K562 (cell line): ENCODE measurements at regions not wholly inside any gene's neighbourhood (a gene's known extent, or its start where the extent isn't known, plus 50 kb on each side); places are given as distances from the start of the nearest gene placed in this dataset.
"Not testable (repeated sequence)": the region's sequence is repeated elsewhere in the genome, so short reads cannot be mapped to it uniquely, and the experiment has no call there.

ENCODE experiments used
- ATAC-seq: fragments of 200-7000 bp; cut with Tn5 transposase; 3 replicates; pipeline ENCODE4 v1.9.1; 2020; ENCODE audit warnings: moderate library complexity
- BruUV-seq: library from RNA; stranded (reverse); fragments of 400-500 nt; replicated peaks from 2 replicates; lab custom pipeline; 2021; lab: Mats Ljungman, UMichigan
- CTCF ChIA-PET: fragments of 300-600 bp; formaldehyde crosslinking; extraction: SDS; loops from one replicate; lab custom pipeline; 2021; ENCODE audit warnings: low intra/inter-chr PET ratio; lab: Yijun Ruan, JAX
- POLR2A ChIA-PET: fragments of 300-600, 350-650 bp; sonication (Branson Sonifier 250); formaldehyde crosslinking; extraction: SDS; loops from one replicate; lab custom pipeline; 2021; ENCODE audit warnings: antibody characterized with exemption, inconsistent platforms; lab: Yijun Ruan, JAX
- DNase-seq, 4 experiments: peaks; one replicate each; pipeline versions ENCODE4 v3.0.0 to v3.0.0-alpha.2; 2011 to 2018; ENCODE audit warnings: low spot score in 3 of 4, mixed read lengths in 3 of 4; ENCODE audit errors: extremely low read depth in 1 of 4
- FAIRE-seq: peaks from 2 replicates; lab custom pipeline; 2011; peaks lifted over from hg19 to GRCh38; lab: Jason Lieb, UNC
- H2AFZ ChIP-seq: 2 replicates; pipeline ENCODE4 v1.6.0; 2011; ENCODE audit warnings: low read depth, low read length, control low read depth, inconsistent platforms
- H3K27ac ChIP-seq: fragments of 200-600 bp; 3 replicates; pipeline ENCODE4 v1.8.0; 2011; ENCODE audit warnings: low read depth, mild to moderate bottlenecking, control low read depth, inconsistent platforms, low read length, moderate library complexity, mixed read lengths; ENCODE audit errors: extremely low read depth
- H3K27me3 ChIP-seq, 2 experiments: fragments of 300-600 bp in 1 of 2; 2 replicates in 1 of 2; 3 replicates in 1 of 2; pipeline versions ENCODE4 v1.6.0 to v1.8.0; 2011; ENCODE audit warnings: inconsistent platforms in 2 of 2, low read length in 2 of 2, mild to moderate bottlenecking in 1 of 2, mixed read lengths in 1 of 2, moderate library complexity in 1 of 2; ENCODE audit not compliant: control insufficient read depth in 2 of 2, insufficient read depth in 2 of 2
- H3K36me3 ChIP-seq: fragments of 300-600 bp; 3 replicates; pipeline ENCODE4 v1.8.0; 2011; ENCODE audit warnings: mild to moderate bottlenecking, low read length, inconsistent platforms; ENCODE audit not compliant: control insufficient read depth, insufficient read depth
- H3K4me1 ChIP-seq, 2 experiments: fragments of 200-600 bp in 1 of 2; replicated peaks in 1 of 2; 2 replicates in 1 of 2; 3 replicates in 1 of 2; pipeline versions ENCODE4 v1.5.1 to v1.8.0; 2011; ENCODE audit warnings: inconsistent platforms in 2 of 2, low read length in 2 of 2, mild to moderate bottlenecking in 1 of 2, mixed read lengths in 1 of 2, moderate library complexity in 1 of 2; ENCODE audit not compliant: control insufficient read depth in 2 of 2, insufficient read depth in 2 of 2
- H3K4me2 ChIP-seq: 2 replicates; pipeline ENCODE4 v1.6.1; 2011; ENCODE audit warnings: low read length, control low read depth, inconsistent platforms, mixed read lengths; ENCODE audit not compliant: insufficient read depth
- H3K4me3 ChIP-seq: fragments of 200-600 bp; sonication (generic), shearing (Covaris generic); 2 replicates; pipeline ENCODE4 v1.5.1; 2016; ENCODE audit warnings: control low read depth, inconsistent platforms
- H3K79me2 ChIP-seq: fragments of 200-600 bp; 3 replicates; pipeline ENCODE4 v1.8.0; 2011; ENCODE audit warnings: low read length, inconsistent platforms; ENCODE audit not compliant: control insufficient read depth, insufficient read depth
- H3K9ac ChIP-seq, 2 experiments: 2 replicates each; pipeline versions ENCODE4 v1.6.0 to v1.6.1; 2011; ENCODE audit warnings: low read depth in 2 of 2, low read length in 2 of 2, control low read depth in 1 of 2, inconsistent platforms in 1 of 2, mild to moderate bottlenecking in 1 of 2, mixed read lengths in 1 of 2; ENCODE audit not compliant: insufficient read depth in 1 of 2
- H3K9me1 ChIP-seq: one replicate; pipeline ENCODE4 v1.6.0; 2011; ENCODE audit warnings: inconsistent platforms, mild to moderate bottlenecking, low read length, moderate library complexity; ENCODE audit not compliant: control insufficient read depth, insufficient read depth
- H3K9me3 ChIP-seq: replicated peaks from 2 replicates; pipeline ENCODE4 v1.5.1; 2011; ENCODE audit warnings: low read depth, low read length, inconsistent platforms; ENCODE audit not compliant: control insufficient read depth, insufficient read depth
- H4K20me1 ChIP-seq: replicated peaks from 2 replicates; pipeline ENCODE4 v1.6.1; 2011; ENCODE audit warnings: low read length, inconsistent platforms, mixed read lengths; ENCODE audit not compliant: control insufficient read depth, insufficient read depth
- GABPB2 ChIP-seq: fragments of 250-450 bp; sonication (Bioruptor Pico); conservative IDR thresholded peaks from 2 replicates; pipeline ENCODE4 v1.5.1; 2021; ENCODE audit warnings: mild to moderate bottlenecking
- KDM4B ChIP-seq, 2 experiments: fragments of 450-650 bp in 1 of 2; sonication (generic) in 1 of 2; IDR thresholded peaks; 2 replicates each; pipeline ENCODE4 v1.6.1; 2016 to 2017; ENCODE audit warnings: borderline replicate concordance in 2 of 2, antibody characterized with exemption in 1 of 2, low read depth in 1 of 2, mild to moderate bottlenecking in 1 of 2
- KLF13 ChIP-seq: fragments of 450-650 bp; IDR thresholded peaks from 2 replicates; pipeline ENCODE4 v1.6.1; 2016; ENCODE audit warnings: missing genetic modification characterization, low read depth, mild to moderate bottlenecking, missing compliant biosample characterization, moderate library complexity, borderline replicate concordance
- LARP7 ChIP-seq: fragments of 450-650 bp; IDR thresholded peaks from 2 replicates; pipeline ENCODE4 v1.6.1; 2016
- MCM7 ChIP-seq, 2 experiments: fragments of 450-650 bp; IDR thresholded peaks; 2 replicates each; pipeline ENCODE4 v1.6.1; 2016 to 2018
- NBN ChIP-seq: fragments of 450-650 bp; IDR thresholded peaks from 2 replicates; pipeline ENCODE4 v1.6.1; 2016; ENCODE audit warnings: low read depth, mild to moderate bottlenecking
- TEAD1 ChIP-seq, 2 experiments: fragments of 450-650 bp in 1 of 2; sonication (generic) in 1 of 2; formaldehyde crosslinking; IDR thresholded peaks; 2 replicates each; pipeline versions ENCODE4 v1.4.0 to v1.8.0; 2020 to 2022; ENCODE audit warnings: mild to moderate bottlenecking in 2 of 2, missing genetic modification reagents in 1 of 2
- ZNF3 ChIP-seq: fragments of 250-450 bp; sonication (Bioruptor Pico); IDR thresholded peaks from 2 replicates; pipeline ENCODE4 v1.5.0; 2021; ENCODE audit warnings: mild to moderate bottlenecking, moderate library complexity
- WGBS: fragments of 100-300 bp; shearing (Covaris generic); methylation state at CpG from one replicate; pipeline ENCODE4 v1.1.6; 2016; ENCODE audit warnings: low coverage, mixed read lengths; ENCODE audit not compliant: insufficient coverage; ENCODE audit errors: missing lambda C conversion rate; 5-methylcytosine and 5-hydroxymethylcytosine counted together
- in situ Hi-C: fragments of 300-500 bp; cut with MboI; formaldehyde crosslinking; loops from 4 replicates; pipeline ENCODE4 v1.15.0; 2018; ENCODE audit warnings: inconsistent platforms, mixed read lengths
- intact Hi-C: fragments of 100-400 bp; cut with micrococcal nuclease; formaldehyde crosslinking; loops from 2 replicates; pipeline ENCODE4 v1.14.2; 2022
- TF ChIP-seq, protein P1 (sequence below), 2 experiments: fragments of 450-650 bp; formaldehyde crosslinking in 1 of 2; IDR thresholded peaks; 2 replicates each; pipeline versions ENCODE4 v1.4.0 to v1.6.1; 2014 to 2020; ENCODE audit warnings: mild to moderate bottlenecking in 2 of 2, borderline replicate concordance in 1 of 2, low read depth in 1 of 2

- DNase-seq, H3K9me3 ChIP-seq, intact Hi-C loops, H3K27me3 ChIP-seq, H3K4me1 ChIP-seq, CTCF ChIA-PET, H3K4me2 ChIP-seq, FAIRE-seq, H3K4me3 ChIP-seq, ATAC-seq, in situ Hi-C loops, H2AFZ ChIP-seq, BruUV-seq, H4K20me1 ChIP-seq, H3K27ac ChIP-seq, H3K9ac ChIP-seq, H3K79me2 ChIP-seq, H3K9me1 ChIP-seq, H3K36me3 ChIP-seq: not testable (repeated sequence)
- POLR2A ChIA-PET, result interaction anchor here (0.6 kb wide), 1 partner anchor 345 kb away, joined by 3 read pairs; no protein-coding TSS in a partner anchor
- WGBS, result 18% methylated on average over 3 of the region's 3 CpGs
These were observed 151.2 kb upstream of the SMIM30 start for GRCh38 chr7:113269592-113269991.

GRCh38 chr7:113268757-113269156 is 150.4 kb upstream of the SMIM30 start:
- Histone ChIP-seq H3K79me2 (peaks cover 4% of the 10 kb centered on the region; the same call in 1 of the 3 replicates), H3K4me1 (no peaks in the 10 kb centered on the region), H3K36me3 (no peaks in the 10 kb centered on the region), H4K20me1 (no peaks in the 10 kb centered on the region), H3K9me3 (peaks cover 5% of the 10 kb centered on the region; the same call in 1 of the 2 replicates), H3K27me3 (no peaks in the 10 kb centered on the region), H3K4me2 (no peak overlapping the region), H3K27ac (no peak overlapping the region), H3K9me1 (no peaks in the 10 kb centered on the region), H2AFZ (no peak overlapping the region), H3K4me3 (no peak overlapping the region), H3K9ac (no peak overlapping the region)
- FAIRE-seq (no peak), ATAC-seq (no peak; the same call in 2 of the 3 replicates), DNase-seq (no peak)
- WGBS, result 14% methylated on average over 3 of the region's 3 CpGs
- intact Hi-C loops (no loop called here), in situ Hi-C loops (no loop called here)
- BruUV-seq, result no TSS peak
- POLR2A ChIA-PET, result no interaction called here
- CTCF ChIA-PET, result no interaction called here
- no peak for TF ChIP-seq ZNF3 (CRISPR knock-in tag)
- TF ChIP-seq, protein P1, sequence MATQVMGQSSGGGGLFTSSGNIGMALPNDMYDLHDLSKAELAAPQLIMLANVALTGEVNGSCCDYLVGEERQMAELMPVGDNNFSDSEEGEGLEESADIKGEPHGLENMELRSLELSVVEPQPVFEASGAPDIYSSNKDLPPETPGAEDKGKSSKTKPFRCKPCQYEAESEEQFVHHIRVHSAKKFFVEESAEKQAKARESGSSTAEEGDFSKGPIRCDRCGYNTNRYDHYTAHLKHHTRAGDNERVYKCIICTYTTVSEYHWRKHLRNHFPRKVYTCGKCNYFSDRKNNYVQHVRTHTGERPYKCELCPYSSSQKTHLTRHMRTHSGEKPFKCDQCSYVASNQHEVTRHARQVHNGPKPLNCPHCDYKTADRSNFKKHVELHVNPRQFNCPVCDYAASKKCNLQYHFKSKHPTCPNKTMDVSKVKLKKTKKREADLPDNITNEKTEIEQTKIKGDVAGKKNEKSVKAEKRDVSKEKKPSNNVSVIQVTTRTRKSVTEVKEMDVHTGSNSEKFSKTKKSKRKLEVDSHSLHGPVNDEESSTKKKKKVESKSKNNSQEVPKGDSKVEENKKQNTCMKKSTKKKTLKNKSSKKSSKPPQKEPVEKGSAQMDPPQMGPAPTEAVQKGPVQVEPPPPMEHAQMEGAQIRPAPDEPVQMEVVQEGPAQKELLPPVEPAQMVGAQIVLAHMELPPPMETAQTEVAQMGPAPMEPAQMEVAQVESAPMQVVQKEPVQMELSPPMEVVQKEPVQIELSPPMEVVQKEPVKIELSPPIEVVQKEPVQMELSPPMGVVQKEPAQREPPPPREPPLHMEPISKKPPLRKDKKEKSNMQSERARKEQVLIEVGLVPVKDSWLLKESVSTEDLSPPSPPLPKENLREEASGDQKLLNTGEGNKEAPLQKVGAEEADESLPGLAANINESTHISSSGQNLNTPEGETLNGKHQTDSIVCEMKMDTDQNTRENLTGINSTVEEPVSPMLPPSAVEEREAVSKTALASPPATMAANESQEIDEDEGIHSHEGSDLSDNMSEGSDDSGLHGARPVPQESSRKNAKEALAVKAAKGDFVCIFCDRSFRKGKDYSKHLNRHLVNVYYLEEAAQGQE (IDR thresholded peaks at IDR 0.05; ENCODE audit: borderline replicate concordance), result no peak
- TF ChIP-seq, protein P1 (CRISPR knock-in tag; IDR thresholded peaks at IDR 0.05; ENCODE audit: low read depth), result no peak
- TF ChIP-seq KDM4B (IDR thresholded peaks at IDR 0.05; ENCODE audit: borderline replicate concordance in 2 of 2, low read depth in 1 of 2), result no peak
- TF ChIP-seq TEAD1 (CRISPR knock-in tag; IDR thresholded peaks at IDR 0.05), result no peak
- TF ChIP-seq NBN, result no peak
- TF ChIP-seq KLF13 (tag), result no peak
- no peak for TF ChIP-seq GABPB2 (CRISPR knock-in tag)
- no peak for TF ChIP-seq LARP7
- no peak for TF ChIP-seq MCM7 (IDR thresholded peaks at IDR 0.05)
